NCI-H2107 treated with DMSO at 0.1 percent for 48 hours (cell line): ENCODE measurements at regions not wholly inside any gene's neighbourhood (a gene's known extent, or its start where the extent isn't known, plus 50 kb on each side); places are given as distances from the start of the nearest gene placed in this dataset.

Source experiments
- DNase-seq: peaks from one replicate; lab custom pipeline; 2025; ENCODE audit not compliant: unreplicated experiment; lab: John Stamatoyannopoulos, UW

DNA sequence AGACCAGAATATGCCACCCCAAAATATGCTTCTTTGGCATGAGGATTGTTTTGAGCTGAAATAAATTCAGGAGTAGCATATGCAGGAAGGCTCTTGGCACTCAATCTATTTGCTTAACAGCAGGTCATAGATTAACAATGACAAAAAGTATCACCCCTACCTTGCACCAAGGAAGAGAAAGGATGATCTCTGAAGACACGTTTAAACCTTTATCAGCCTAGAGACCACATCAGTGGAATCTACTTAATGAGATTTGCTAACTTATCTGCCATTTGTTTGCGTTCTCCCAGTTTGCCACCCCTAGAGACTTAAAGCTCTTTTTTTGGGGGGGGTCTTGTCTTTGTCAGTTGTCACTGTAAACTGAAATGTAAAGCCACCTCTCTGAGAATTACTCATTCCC is 1278.7 kb upstream of the USP15 start:
- DNase-seq: no peak

- no peak for DNase-seq
These were observed 1268.1 kb upstream of the USP15 start for GRCh38 chr12:60992087-60992486.

DNA sequence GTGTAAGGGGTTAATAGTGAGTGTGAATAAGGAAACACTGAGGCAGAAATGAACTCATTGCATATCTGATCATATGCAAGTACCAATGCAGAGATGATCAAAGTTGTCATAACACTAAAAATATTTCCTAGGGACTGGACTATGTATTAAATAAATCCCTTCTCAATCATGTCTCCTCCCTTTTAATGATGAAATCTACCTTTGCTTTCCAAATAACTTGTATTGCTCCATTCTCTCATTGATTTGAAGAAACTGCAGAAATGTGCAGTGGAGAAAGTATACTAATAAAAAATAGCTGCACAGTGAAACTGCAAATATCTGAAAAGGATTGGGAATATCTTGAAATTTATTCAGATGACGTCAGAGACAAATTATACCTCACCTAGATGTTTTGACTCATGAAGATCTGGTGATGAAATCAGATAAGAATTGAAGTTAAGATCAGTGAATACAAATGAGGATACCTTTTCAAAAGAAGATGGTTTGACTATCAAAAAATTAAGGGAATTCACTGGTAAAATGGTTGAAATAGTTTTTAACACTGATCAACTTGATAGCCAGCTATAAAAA is 1264.9 kb upstream of the USP15 start:
- DNase-seq: no peak

DNA sequence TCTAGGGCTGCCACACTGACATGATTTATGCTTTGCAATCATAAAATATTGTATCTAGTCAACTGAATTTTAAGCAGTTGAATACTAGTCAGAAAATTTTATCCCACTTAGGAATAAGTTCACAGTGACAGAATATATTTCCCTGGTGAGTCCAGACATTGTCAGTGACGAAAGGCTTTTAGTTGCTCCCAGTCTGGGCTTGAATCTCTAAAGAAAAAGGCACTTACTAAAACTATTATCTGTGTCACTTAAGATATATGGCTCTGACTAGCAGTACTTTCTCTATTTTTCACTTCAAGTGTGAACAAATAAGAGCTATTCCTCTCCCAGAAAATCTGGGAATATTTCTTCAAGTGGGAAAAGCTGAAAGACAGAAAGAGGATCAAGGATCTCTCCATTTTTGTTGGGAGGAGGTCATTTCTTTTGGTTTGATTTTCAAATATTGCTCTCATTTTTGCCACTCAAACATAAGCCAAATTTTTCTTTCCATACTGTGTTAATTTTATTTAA is 1262.3 kb upstream of the USP15 start:
- no peak for DNase-seq

DNA sequence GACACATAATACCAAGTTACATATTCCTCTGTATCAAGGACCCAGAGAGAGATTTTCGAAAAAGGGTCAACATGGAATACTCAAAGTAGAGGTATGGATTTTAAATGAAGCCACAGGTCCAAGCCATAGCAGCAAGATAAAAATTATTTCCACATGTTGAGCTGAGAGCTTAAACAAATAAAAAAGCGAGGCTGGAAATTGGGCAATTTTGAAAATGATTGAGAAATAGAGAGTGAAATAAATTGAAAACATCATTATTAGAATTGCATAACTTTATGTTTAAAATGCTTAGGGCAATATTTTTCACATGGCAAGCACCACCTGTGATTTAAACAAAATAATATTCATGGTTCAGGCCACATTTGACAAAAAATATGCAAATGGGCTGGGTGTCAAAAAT is 1251.0 kb upstream of the USP15 start:
- DNase-seq: no peak

DNA sequence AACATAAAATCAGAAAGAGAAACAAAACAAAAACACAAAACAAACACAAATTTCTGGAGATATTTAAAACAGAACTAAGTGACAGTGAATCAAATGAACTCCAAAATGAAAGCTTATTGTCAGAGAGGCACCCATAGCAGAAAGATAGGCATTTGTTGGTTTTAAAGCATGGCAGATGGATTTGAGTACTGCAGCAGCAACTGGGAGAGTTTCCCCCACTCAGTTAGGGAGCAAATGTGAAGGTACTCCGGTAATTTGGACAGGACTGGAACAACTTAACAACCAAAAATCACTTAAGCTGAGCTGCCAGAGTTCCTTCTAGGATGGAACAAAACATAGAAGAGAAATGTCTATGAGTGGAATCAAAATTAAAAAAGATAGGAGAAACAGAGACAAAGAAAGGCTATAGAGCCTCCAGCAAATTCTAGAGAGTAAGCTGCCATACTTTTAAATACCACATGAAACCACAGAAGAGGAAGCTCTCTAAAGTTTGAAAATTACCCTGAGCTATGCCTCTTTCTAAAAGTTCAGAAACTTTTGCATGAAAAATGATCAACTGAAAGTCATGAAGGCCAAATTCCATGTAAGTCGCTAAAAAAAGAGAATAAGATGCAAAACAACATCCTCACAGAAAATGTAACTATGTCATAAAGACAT is 1248.3 kb upstream of the USP15 start:
- DNase-seq: no peak

DNA sequence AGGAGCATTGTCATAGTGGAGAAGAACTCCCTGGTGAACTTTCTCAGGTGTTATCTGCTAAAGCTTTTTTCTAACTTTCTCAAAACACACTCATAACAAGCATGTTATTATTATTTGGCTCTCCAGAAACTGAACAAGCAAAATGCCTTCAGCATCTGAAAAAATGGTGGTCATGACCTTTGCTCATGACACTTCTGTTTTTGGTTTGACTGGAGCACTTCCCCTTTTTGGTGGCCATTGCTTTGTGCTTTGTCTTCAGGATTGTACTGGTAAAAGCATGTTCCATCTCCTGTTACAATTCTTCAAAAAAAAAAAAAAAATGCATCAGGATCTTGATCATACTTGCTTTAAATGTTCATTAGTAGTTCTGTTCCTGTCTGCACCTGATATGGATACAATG is 1241.6 kb upstream of the USP15 start:
- DNase-seq: no peak

- no peak for DNase-seq
These were observed 1237.0 kb upstream of the USP15 start for GRCh38 chr12:61023231-61023630.

- DNase-seq: no peak
These were observed 1230.7 kb upstream of the USP15 start for GRCh38 chr12:61029516-61029915.

GRCh38 chr12:61037792-61038191 is 1222.4 kb upstream of the USP15 start:
- no peak for DNase-seq

DNA sequence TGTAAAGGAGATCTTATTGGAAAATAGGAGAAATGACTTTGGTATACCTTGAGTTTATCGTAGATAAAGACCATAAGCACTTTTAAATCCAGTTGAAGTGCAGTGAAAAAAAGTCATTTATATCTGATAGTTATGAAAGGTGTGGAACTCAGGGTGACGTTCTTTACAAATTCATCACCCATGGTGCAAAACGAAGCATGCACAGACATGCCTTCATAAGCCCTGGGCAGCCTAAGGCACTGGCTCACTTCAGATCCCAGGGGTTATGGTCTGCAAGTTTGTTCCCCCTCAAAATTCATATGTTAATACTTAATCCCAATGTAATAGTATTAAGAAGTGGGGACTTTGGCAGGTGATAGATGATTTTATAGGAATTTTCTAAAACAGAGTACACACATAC is 1216.4 kb upstream of the USP15 start:
- DNase-seq: no peak

- DNase-seq: no peak
These were observed 1215.4 kb upstream of the USP15 start for GRCh38 chr12:61044766-61045165.

- DNase-seq: no peak
These were observed 1189.4 kb upstream of the USP15 start for GRCh38 chr12:61070640-61071414.

- no peak for DNase-seq
These were observed 1187.5 kb upstream of the USP15 start for GRCh38 chr12:61072717-61073116.

GRCh38 chr12:61095111-61095510 is 1165.1 kb upstream of the USP15 start:
- no peak for DNase-seq

- DNase-seq: no peak
These were observed 1162.1 kb upstream of the USP15 start for GRCh38 chr12:61098031-61098580.

DNA sequence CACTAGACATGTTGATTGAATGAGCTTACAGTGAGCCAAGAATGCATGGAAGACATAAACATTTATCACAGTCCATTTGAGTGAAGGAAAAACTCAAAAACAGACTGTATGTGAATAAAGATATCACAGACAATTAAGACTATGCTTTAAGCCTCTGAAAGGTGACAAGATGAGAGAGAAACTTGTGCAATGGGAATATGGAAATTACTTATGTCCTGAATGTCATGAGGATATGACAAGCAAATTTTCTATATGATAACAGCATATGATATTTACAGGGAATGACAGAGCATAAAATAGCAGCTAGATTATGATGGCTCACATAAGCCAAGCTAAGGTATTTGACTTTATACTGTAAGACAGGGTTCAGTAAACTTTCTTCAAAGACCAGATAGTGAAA is 1153.1 kb upstream of the USP15 start:
- DNase-seq: no peak

DNA sequence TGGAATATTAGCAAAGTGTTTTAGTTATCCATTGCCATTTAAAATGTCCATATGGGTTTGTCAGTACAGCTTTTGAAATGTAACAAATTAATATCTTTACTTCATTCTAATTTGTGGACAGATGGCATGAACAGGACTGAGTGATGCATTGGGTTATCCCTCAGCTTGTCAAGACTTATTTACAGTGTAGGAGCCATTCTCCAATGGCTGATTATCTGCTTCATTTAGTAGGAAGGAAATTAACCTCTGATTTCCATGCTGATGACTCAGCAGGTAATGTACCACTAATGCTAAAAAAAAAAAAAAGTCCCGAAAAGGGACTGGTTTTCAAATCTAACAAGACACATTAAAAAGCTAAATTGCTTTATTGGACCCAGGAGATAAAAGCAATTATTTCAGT is 1149.0 kb upstream of the USP15 start:
- DNase-seq: no peak

DNA sequence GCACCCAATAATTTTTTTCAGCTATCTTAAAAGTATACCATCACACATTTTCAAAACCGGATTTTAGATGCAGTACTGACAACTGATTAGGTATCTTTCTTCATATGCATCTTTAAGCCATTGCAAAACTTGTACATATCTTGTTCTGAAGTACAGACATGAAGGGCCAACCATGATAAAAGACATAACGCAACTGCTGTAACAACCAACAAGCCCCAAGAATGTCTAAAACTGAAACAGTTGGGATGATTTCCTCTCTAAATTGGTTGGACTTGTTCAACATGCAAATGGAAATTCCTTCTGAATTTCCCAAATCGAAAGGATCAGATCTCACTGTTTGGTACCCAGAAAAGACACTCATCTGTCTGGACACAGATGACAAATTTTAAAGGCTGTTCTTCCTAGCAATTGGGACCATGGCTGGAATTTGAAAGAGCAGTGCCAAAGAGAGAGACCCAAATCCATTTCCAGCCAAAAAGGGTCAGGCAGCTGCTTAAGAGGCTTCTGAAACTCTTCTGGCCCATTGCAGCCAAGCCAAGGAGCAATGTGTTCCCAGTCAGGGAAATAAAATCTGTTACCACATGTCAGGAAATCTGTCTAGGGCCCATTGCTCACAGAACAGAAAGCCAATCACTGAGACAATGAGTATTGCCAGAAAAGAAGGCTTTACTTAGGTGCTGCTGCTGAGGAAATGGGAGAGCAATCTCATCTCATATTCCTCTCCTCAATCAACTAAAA is 1122.4 kb upstream of the USP15 start:
- no peak for DNase-seq

DNA sequence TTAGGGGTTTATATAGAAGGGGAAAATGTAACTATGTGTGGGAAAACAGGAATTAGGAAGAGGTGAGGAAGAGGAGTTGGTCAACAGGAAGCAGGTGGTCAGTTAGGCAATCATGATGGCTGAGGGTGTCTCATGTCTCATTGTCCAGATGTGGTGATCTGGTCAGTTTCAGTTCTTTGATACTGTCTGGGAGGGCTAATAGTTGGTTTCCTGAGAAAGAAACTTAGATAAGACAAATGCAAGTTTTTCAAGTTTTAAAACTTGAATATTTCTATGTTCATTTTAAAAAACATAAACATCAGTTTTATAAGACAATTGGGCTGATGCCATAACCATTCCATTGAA is 1121.8 kb upstream of the USP15 start:
- no peak for DNase-seq

DNA sequence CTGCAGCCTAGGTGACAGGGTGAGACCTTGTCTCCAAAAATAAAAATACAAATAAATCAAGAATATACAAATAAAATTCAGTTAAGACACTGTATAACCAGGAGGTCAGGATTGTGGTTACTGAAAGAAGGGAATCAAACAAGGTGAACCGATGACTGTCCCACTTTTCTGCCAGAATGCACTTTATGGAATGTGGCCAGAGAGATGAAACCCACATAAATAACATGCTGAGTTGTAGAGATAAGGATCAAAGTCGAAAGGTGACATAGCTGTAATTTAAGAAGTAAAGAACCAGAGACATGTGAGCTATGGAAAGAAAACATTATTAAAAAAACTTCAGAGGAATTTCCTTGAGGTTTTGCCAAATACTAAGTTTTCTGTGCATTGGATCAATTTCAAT is 1098.2 kb upstream of the USP15 start:
- no peak for DNase-seq
